Activated CD8-positive, alpha-beta T cell treated with anti-CD3 and anti-CD28 coated beads for 36 hours (primary cell): ENCODE measurements at regions not wholly inside any gene's neighbourhood (a gene's known extent, or its start where the extent isn't known, plus 50 kb on each side); places are given as distances from the start of the nearest gene placed in this dataset.

Experiments used
- ATAC-seq: fragments of 200-7000 bp; cut with Tn5 transposase; one replicate; pipeline ENCODE4 v1.10.0; 2021; ENCODE audit warnings: mild to moderate bottlenecking, moderate library complexity
- CTCF ChIA-PET: fragments of 350-600 bp; sonication (Branson Sonifier 250); formaldehyde crosslinking; loops from one replicate; lab custom pipeline; 2021; ENCODE audit warnings: antibody characterized with exemption; lab: Charles Lee
- POLR2A ChIA-PET: fragments of 350-600 bp; sonication (Branson Sonifier 250); formaldehyde crosslinking; loops from one replicate; lab custom pipeline; 2021; ENCODE audit warnings: antibody characterized with exemption; lab: Charles Lee
- DNase-seq: peaks from one replicate; pipeline ENCODE4 v3.0.0-alpha.2; 2020
- H3K27ac Mint-ChIP-seq: one replicate; pipeline ENCODE4 v1.8.0; 2021; ENCODE audit warnings: mild to moderate bottlenecking, mixed read lengths
- H3K27me3 Mint-ChIP-seq: one replicate; pipeline ENCODE4 v1.8.0; 2021; ENCODE audit warnings: mixed read lengths
- H3K36me3 Mint-ChIP-seq: one replicate; pipeline ENCODE4 v1.8.0; 2021; ENCODE audit warnings: low read depth, mixed read lengths
- H3K4me1 Mint-ChIP-seq: one replicate; pipeline ENCODE4 v1.8.0; 2021; ENCODE audit warnings: low read depth, mixed read lengths
- H3K4me3 Mint-ChIP-seq: one replicate; pipeline ENCODE4 v1.8.0; 2021; ENCODE audit warnings: mild to moderate bottlenecking, moderate library complexity, mixed read lengths
- H3K9me3 Mint-ChIP-seq: one replicate; pipeline ENCODE4 v1.8.0; 2021; ENCODE audit warnings: mixed read lengths
- CTCF ChIP-seq: fragments of 200-600 bp; IDR thresholded peaks from one replicate; pipeline ENCODE4 v1.8.0; 2022; ENCODE audit warnings: antibody characterized with exemption, mild to moderate bottlenecking
- intact Hi-C: fragments of 100-400 bp; cut with micrococcal nuclease; formaldehyde crosslinking; loops from one replicate; pipeline ENCODE4 v1.10.0; 2022

GRCh38 chr4:181989071-181989470 is 254.1 kb upstream of the TENM3 start:
- Mint-ChIP-seq H3K4me1 (no peaks in the 10 kb centered on the region), H3K36me3 (no peaks in the 10 kb centered on the region), H3K27ac (no peak overlapping the region), H3K4me3 (no peak overlapping the region), H3K9me3 (no peaks in the 10 kb centered on the region), H3K27me3 (no peaks in the 10 kb centered on the region)
- ATAC-seq: no peak
- ChIA-PET CTCF (no interaction called here), POLR2A (no interaction called here)
- DNase-seq: no peak
- TF ChIP-seq CTCF: no peak
- intact Hi-C loops: no loop called here

GRCh38 chr4:181991369-181992108 is 251.7 kb upstream of the TENM3 start:
- Mint-ChIP-seq H3K4me1 (no peaks in the 10 kb centered on the region), H3K36me3 (no peaks in the 10 kb centered on the region), H3K27ac (no peak overlapping the region), H3K9me3 (peaks cover under 1% of the 10 kb centered on the region), H3K4me3 (no peak overlapping the region), H3K27me3 (no peaks in the 10 kb centered on the region)
- ATAC-seq: no peak
- intact Hi-C loops: no loop called here
- ChIA-PET CTCF (no interaction called here), POLR2A (no interaction called here)
- DNase-seq: no peak
- no peak for TF ChIP-seq CTCF

GRCh38 chr4:181998398-181999295 is 244.6 kb upstream of the TENM3 start:
- H3K4me3 Mint-ChIP-seq: no peak overlapping the region
- ATAC-seq (no peak), DNase-seq (no peak)
- intact Hi-C loops: no loop called here
- H3K4me1 Mint-ChIP-seq: no peaks in the 10 kb centered on the region
- no peak overlapping the region for H3K27ac Mint-ChIP-seq
- POLR2A ChIA-PET: no interaction called here
- peaks cover 7% of the 10 kb centered on the region for H3K9me3 Mint-ChIP-seq
- no peaks in the 10 kb centered on the region for H3K36me3 Mint-ChIP-seq
- no peak for TF ChIP-seq CTCF
- H3K27me3 Mint-ChIP-seq: no peaks in the 10 kb centered on the region
- CTCF ChIA-PET: no interaction called here

- Mint-ChIP-seq H3K27me3 (no peaks in the 10 kb centered on the region), H3K4me3 (no peak overlapping the region), H3K9me3 (peaks cover 7% of the 10 kb centered on the region), H3K4me1 (no peaks in the 10 kb centered on the region), H3K27ac (no peak overlapping the region), H3K36me3 (no peaks in the 10 kb centered on the region)
- intact Hi-C loops: no loop called here
- CTCF ChIA-PET: no interaction called here
- DNase-seq: no peak
- ATAC-seq: no peak
- TF ChIP-seq CTCF: no peak
- POLR2A ChIA-PET: no interaction called here
Measured at GRCh38 chr4:182000077-182000476, 243.1 kb upstream of the TENM3 start.

GRCh38 chr4:182010876-182011275 is 232.3 kb upstream of the TENM3 start:
- intact Hi-C loops: no loop called here
- H3K4me3 Mint-ChIP-seq: no peak overlapping the region
- no peak for TF ChIP-seq CTCF
- no peaks in the 10 kb centered on the region for H3K27me3 Mint-ChIP-seq
- POLR2A ChIA-PET: no interaction called here
- CTCF ChIA-PET: interaction anchor here (0.6 kb wide), 1 partner anchor 19 kb away, joined by 3 read pairs; no protein-coding TSS in a partner anchor
- no peaks in the 10 kb centered on the region for H3K4me1 Mint-ChIP-seq
- DNase-seq (no peak), ATAC-seq (no peak)
- peaks cover 2% of the 10 kb centered on the region for H3K9me3 Mint-ChIP-seq
- H3K36me3 Mint-ChIP-seq: no peaks in the 10 kb centered on the region
- H3K27ac Mint-ChIP-seq: no peak overlapping the region
